COLO668 (cell line): ENCODE measurements at regions not wholly inside any gene's neighbourhood (a gene's known extent, or its start where the extent isn't known, plus 50 kb on each side); places are given as distances from the start of the nearest gene placed in this dataset.

Experiments
- DNase-seq: peaks from one replicate; lab custom pipeline; 2025; ENCODE audit not compliant: unreplicated experiment; lab: John Stamatoyannopoulos, UW

DNA sequence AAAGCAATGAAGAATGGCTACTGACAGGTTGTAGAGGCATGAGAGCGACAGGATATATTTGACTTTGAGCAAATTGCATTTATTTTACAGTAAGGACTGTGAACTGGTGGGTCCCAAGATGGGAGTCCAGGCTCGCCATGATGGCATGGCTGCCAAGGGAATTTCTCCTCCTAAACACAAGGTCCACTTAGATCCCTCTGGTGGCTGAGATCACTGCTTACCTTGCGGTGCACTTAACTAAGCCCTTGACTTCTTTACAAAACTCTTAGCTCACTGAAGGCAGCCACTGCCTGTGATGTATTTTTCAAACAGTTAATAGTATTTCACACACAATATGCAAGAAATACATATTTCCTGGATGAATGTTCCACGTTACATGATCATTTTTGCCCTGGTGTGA is 50.3 kb upstream of the SORBS2 start:
- DNase-seq: no peak

DNA sequence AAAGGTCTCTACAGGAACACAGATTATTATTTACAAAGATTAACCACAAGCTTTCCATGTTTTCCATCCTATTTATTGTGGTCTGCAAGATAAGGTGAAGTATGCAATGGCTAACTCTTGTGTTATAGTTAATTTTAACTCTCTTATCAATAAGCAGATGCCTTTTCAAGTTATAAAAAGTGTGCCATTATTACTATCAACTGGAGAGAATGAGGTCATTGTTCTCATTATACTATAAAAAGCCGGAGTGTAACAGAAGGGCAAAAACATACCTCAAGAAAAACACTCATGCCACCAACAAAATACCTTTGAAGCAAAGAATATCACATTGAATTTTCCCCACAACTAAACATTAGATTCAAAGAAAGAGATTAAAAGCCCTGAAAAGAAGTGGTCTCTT is 52.0 kb upstream of the SORBS2 start:
- DNase-seq: no peak

DNA sequence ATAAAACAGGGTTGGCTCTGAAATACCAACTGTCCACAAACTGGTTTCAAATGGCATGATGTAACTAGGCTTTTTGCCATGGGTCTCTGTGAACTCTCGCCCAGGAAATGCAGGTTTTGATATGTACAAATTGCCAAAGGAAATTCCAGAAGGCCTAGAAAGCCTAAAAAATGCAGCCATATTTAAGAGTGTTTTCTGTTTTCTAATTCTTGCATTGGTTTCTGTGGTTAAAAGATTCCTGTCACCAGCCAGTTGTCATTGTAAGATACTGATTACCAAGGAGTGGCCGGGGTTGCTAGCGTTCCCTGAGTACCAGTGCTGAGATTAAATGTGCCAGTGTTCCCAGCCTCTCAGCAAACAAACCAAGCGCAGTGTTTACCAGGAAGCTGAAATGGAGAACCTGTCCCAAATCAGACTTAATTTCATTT is 53.9 kb upstream of the SORBS2 start:
- peak; percentile 11 for DNase-seq

DNA sequence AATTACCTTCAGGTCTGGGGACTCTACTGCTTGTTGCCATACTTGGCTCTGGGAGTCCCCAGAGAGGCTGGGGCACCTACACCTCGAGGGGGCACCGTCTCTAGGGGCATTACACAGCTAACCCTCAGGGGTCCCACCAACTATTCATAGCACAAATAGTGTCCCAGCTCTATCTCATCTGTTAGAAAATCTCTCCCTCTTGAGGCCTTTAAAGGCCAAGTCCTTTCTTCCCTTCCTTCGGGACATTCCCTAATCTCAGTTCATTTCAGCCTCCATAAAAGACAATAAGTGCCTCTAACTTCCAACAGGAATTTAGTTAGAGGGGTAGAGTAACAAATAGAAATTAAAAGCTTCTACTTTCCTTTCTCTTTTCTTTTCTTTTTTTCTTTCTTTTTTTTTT is 55.8 kb upstream of the SORBS2 start:
- DNase-seq: no peak

DNA sequence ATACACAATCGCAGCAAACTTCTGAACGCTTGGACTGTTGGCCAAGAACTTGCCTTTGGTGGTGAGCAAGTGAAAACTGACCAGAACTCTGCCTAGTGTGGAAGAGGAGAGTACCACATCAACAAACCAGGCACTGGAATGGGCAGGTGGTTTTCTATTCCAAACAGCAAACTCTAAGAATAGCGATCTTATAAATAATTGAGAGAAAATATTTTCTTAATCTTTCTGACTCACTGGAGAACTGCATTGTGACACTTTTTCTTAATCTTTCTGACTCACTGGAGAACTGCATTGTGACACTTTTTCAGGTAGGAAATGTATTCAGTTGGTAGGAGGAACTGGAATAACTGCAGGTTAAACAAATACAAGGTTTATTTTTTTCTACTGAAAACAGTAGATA is 57.0 kb upstream of the SORBS2 start:
- no peak for DNase-seq

DNA sequence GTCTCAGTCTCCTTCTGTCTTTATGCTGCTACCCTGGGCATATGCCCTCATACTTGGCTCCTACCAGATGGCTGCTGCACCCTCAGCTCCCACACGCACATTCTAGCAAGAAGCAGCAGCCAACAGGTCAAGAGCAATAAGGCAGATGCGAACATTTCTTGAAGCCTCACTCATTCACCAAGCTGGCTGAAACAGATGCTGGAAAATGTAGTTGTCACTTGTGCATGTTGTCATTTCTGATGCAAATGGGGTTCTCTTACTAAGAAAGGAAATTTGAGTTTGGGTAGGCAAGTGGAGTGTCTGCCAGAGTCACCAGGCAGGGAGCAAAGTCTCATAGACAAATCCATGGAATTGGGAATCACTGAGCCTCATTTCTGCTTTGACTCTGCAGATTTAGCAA is 57.4 kb upstream of the SORBS2 start:
- DNase-seq: no peak

DNA sequence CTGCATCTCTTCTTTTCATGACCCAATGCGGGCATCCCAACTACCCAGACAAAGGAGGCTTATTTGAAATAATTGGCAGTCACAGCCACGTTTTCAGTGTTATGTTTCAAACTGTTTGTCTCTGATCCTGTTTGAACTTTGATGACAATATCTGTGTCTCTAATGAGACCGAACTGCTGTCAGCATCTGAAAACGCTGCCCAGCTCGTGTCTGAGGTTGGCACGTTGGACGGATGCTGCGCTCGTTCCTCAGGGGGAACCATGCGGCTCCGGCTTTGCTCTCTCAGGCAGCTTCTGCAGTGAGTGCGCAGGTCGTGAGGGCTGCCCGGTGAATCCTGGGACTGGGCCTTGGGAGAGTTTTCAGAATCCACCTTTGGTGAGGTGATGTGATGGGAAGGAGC is 58.4 kb upstream of the SORBS2 start:
- DNase-seq: no peak

DNA sequence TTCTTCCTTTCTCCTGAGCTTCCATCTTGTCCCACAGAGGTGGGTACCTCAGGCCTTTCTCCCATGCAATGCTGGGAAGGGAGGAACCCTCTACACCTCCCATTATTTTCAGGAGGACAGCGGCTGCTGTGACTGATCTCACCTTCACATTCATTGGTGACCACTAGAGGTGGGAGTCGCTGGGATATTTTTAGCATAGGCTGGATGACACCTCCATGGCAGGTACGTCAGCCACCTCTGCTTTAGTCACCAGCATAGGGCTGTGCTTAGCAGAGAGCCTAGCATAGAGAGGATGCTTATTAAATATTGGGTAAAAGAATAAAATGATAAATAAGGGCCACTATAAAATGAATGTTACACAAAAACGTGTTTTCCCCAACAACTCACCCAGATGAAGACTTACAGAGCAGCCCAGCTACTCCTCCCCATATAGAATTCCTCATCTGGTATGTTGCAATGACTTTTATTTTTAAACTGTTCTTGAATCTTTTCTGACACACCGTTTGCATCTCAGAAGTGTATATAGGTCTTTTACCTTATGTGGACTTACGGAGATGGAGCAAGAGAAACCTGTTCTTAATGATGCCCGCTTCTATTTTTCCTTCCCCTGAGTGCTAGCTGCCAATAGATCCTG is 60.9 kb upstream of the SORBS2 start:
- DNase-seq: no peak

DNA sequence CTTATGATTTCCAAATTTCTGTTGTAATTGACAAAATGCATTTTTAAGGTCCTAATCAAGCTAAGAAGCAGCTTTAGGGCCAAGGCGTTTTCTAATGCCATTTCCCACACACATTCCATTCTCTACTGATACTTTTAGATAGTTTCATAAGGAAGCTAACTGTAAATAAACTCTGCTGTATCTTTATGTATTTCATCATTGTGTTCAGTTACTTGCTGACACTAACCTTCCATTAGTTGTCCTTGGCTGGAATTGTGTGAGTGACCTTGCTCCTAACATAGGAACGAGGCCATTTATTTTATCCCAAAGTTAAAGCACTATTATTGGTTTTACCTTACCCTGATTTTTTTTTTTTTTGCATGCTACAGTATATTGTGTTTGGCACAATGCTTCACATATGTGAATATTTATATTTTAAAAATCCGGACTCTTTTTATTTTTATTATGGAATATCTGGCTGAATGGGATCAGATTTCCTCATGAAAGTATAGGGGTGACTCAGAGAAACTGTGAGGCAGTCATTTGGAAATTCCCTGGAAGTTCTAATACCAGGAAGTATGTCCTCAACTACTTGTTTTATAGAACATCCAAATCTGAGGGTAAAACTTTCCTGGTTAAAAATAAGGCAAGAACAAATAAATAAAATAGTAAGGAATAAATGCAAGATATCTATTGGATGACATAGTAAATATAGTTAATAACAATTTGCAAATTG is 62.7 kb upstream of the SORBS2 start:
- DNase-seq: no peak

DNA sequence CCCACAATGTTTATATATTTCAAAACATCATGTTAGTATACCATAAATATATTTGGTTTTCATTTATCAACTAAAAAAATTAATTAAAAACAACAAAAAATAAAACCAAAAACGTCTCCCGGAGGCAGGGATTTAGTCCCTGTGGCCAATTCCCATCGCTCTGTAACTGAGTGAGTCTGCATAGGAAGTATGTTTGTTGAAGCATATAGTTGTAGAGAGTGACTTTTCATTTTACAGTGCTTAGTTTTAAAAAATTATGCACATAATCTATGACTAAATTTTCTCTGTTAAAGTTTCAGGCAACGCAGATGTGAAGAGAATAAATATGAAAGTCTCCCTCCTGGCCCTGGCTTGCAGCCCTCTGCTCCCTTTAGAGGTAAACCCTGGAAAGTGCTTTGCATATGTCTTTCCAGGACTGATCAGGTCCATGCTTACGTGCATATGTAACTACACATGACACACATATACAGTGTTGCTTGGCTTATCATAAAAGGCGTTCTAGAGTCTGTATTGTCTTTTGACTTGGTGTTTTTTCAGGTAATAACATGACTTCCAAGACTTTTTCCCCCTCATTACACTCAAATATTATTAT is 63.4 kb upstream of the SORBS2 start:
- no peak for DNase-seq

DNA sequence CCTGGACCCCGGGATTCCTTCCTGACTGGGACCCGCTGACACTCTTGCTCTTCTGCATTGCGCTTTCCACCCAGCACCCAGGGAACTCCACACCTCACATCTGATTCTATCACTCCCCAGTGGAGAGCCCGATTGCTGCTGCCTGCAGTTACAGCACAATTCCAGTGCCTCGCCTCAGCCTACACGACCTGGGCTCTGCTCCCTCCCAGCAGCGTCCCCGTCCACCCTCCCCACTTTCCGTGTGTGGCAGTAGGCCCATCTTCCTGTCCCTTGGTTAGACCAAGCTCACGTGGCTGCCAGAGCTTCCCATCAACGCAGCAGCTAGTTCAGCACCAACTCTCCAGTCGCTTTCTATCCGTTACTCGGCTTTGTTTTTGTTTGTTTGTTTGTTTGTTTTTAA is 66.6 kb upstream of the SORBS2 start:
- no peak for DNase-seq

DNA sequence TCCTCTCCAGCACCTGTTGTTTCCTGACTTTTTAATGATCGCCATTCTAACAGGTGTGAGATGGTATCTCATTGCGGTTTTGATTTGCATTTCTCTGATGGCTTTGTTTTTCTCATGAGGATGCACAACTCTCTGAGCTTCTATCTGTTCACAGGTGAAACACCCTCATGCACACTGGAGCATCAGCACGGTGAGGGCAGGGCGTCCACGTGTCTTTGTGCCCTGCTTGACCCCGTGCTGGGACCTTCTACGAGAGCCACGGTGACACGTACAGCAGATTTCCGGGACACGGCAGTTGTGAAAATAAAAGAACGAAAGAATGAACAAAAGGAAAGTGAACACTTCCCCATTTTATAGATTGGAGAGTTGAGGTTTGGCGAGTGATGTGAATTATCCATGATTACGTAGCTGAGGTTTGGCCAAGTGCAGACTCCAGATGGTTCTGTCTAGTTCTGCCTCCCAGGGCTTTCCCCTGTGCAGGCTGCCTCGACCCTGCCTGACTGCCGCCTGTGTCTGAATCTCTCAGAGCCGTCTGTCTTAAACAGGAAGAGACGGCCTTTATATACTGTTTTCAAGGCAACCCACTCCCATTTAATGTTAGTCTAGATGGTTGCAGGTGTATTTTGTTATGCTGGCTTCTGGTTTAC is 67.8 kb upstream of the SORBS2 start:
- no peak for DNase-seq

DNA sequence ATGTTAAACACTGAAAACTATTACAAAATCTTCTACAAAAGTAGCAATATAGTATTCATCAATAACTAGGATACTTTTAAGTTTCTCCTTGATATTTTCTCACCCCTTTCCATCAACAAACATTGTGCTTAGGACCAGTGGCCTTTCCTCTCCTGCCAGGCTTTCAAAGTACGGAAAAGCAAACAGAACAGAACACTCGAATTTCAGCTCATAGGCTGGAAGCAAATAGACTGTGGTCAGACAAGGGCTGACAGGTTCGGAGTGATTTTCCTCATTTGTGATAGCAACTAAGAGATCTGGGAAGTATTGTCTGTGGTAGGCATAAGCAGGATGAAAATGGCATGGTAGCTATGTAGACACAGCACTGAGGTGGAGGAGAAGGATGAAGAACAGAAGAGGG is 68.6 kb upstream of the SORBS2 start:
- DNase-seq: peak; percentile 42

DNA sequence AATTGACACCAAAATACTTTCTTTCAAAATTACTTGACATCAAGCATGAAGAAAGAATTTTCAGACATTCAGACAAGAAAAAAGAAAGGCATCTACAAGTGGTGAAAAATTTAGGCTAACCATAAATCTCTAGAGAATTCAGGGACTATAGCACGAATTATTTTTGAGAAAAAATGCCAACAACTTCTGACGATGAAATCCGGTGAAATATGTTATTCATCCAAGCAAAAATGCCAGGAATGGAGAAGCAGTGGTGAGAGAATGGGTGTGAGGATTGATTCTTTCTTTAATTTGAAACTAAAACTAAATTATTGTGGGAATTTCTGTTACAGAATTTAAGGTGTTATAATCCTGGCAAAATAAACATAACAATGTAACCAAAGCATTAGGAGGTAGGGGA is 69.4 kb upstream of the SORBS2 start:
- no peak for DNase-seq

DNA sequence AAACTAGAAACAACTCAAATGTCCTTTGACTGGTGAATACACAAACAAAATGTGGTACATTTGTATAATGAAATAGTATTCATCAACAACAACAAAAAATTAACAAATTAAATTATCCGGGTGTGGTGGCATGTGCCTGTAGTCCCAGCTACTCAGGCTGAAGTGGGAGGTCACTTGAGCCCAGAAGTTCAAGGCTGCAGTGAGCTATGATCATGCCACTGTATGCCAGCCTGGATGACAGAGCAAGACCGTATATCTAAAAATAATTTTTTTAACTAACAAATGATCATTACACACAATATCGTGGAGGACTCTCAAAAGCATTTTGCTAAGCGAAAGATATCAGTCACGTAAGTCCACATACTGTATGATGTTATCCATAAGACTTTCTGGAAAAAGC is 71.6 kb upstream of the SORBS2 start:
- no peak for DNase-seq

DNA sequence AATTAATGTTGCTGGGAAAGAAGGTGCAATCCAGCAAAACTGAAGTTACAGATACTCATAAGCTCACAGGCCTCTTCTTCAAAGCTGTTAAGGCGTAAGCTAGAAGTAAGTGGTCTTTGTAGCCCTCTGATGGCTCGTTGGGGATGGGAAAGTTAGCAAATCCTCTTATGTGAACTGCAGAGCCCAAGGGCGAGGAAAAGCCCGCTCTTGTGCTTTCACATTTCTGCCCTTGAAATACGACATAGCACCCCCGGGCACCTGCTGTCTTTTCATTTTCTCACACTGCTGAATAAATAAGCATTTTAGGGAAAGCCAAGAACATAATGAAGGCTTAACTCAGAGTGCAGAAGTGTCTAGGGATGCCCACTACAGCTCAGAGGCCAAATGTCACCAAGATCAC is 73.1 kb upstream of the SORBS2 start:
- no peak for DNase-seq

DNA sequence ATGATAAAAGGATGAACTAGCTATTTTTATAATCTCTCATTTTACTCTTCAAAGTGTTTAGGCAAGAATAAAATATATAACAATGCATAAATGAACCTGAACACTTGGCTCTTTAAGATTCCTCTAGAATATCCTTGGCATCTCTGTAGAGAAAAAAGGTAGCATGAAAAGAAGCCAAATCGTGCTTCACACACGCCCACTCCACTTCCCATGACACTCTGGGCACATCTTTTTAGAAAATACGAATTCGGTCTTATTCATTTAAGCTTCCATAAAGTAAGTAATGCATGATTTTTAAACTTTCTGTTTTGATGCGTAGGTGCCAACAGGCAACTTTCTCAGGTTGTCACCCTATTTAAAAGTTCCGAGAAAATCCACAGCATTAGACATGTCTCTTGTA is 73.6 kb upstream of the SORBS2 start:
- DNase-seq: no peak

DNA sequence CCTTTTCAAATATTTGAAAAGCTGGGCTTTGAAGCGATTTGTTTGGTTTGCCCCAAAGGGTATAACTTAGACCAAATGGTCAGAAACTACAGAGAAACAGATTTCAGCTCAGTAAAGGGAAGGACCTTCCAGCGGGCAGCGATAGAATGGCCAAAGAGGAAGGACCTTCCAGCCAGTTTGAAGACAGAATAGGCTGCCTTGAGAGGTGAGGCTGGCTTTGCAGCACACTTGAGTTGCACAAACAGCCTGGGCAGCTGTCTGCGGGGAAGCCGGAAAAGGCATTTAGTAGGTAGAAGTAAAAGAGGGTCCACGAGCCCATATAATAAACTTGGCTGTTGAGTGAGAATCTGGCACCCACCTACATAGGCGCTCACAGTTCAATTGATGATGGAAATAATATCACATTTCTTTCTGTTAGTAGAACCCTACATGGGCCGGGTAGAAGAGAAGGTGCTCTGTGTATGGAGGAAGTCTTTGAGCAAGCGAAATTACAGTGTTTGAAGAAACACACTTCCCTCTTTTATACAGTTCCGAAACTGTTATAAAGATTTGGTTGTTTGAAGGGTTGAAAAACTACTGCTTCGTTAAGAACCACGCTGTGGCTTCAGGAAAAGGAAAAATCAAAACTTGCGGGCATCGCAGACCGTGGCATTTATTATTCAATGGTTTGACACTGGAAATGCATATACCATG is 75.0 kb upstream of the SORBS2 start:
- DNase-seq: no peak

DNA sequence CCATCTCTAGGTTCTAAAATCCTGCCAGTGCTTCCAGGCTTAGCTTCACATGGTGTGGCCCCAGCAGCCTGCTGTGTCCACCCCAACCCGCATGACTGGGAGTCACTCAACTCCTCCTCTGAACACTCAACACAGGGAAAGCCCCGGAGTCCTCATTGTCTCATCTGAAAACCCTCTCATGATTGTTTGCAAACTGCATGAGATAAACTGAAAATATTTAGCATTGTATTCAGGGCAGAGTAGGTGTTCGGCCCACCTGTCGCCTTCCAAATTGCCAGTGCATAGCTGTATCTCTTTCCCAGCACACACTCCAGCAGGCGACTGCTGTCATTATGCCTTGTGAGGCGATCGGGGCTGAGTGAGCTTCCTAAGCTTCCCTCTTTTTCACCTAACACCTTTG is 76.7 kb upstream of the SORBS2 start:
- DNase-seq: no peak

DNA sequence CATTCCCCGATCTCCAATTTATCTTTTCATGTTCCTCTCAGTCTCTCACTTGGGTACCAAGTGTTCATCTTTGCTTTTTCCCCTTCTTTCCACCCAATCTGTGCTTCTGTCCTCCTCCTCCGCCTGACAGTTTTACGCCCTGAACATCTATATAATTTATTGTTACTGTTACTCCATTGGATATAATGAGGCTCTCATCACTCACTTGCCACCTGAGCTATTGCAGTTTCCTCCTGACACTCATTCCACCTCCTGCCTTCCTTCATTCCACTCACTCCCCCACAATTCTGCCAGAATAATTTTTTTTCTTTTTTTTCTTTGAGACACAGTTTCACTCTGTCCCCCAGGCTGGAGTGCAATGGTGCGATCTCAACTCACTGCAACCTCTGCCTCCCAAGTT is 77.6 kb upstream of the SORBS2 start:
- no peak for DNase-seq

DNA sequence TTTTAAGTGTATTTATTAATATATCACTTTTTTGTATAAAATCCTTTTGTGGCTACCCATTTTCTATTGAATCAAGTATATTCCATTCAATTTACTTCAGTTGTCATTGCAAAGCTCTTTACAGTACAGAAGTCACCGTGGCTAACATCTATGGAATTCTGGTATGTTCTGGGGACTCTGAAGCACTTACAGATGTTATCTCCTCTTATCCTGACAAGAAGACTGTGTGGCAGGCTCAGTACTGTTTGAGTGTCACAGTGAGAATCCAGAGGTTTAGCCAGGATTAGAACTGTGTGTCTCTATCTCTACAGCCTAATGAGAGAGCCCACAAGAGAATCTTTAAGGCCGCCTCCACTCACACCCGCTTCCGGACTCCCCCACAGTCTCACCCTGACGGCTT is 78.2 kb upstream of the SORBS2 start:
- no peak for DNase-seq

DNA sequence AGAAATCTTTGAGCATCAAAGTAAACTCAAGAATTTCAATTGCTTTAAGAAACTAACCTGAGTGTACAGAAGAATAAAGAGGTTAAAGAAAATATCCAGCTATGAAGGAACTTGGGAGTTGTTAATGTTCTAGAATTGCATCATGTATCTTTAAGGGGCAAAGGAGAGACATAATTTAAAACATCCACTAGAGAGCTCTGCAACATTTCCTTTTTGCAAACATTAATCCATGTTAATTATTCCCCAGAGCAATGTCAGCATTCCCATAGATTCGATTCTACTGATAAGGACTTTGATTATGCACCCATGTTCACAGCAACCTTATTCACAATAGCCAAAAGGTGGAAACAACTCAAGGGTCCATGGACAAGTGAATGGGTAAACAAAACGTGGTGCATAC is 80.2 kb upstream of the SORBS2 start:
- DNase-seq: no peak
